Sigmoid colon (tissue), 4 donors: ENCODE measurements at regions not wholly inside any gene's neighbourhood (a gene's known extent, or its start where the extent isn't known, plus 50 kb on each side); places are given as distances from the start of the nearest gene placed in this dataset.

Experiments used
- EP300 ChIP-seq, 4 donors: sonication (generic); formaldehyde crosslinking; IDR thresholded peaks; one replicate each; pipeline ENCODE4 v1.6.1; 2017; ENCODE audit warnings: antibody characterized with exemption in 4 of 4
- POLR2AphosphoS5 ChIP-seq, 4 donors: sonication (generic); formaldehyde crosslinking; IDR thresholded peaks; one replicate each; pipeline ENCODE4 v1.6.1; 2017; ENCODE audit warnings: antibody characterized with exemption in 4 of 4
- TF ChIP-seq, protein P1 (sequence below), 4 experiments: fragments of 450-650 bp in 3 of 4; fragments of 200-600 bp in 1 of 4; IDR thresholded peaks; one replicate each; pipeline ENCODE4 v1.5.1; 2016 to 2019; ENCODE audit warnings: antibody characterized with exemption in 4 of 4, mild to moderate bottlenecking in 3 of 4, moderate library complexity in 2 of 4

DNA sequence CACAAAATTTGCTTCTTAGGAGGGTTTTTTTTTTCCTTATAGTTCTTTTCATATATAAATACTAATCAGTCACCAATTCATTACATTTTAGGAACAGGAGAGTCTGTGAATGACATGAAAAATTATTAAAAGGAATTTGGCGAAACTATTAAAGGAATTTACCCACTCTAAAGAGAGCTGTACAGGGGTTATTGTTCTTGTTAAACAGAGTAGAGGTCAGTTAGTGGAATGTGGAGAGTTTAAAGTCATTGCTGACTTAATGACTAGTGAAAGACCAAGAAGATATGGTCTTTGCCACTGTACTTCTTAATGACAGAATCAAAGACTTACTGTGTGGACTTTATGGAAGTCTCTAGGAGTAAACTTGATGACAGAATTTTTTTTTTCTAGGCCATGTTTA, 333.6 kb upstream of the C2CD4B start:
- TF ChIP-seq EP300 (IDR thresholded peaks at IDR 0.05) (no peak), POLR2AphosphoS5 (IDR thresholded peaks at IDR 0.05) (no peak)
- TF ChIP-seq, protein P1, sequence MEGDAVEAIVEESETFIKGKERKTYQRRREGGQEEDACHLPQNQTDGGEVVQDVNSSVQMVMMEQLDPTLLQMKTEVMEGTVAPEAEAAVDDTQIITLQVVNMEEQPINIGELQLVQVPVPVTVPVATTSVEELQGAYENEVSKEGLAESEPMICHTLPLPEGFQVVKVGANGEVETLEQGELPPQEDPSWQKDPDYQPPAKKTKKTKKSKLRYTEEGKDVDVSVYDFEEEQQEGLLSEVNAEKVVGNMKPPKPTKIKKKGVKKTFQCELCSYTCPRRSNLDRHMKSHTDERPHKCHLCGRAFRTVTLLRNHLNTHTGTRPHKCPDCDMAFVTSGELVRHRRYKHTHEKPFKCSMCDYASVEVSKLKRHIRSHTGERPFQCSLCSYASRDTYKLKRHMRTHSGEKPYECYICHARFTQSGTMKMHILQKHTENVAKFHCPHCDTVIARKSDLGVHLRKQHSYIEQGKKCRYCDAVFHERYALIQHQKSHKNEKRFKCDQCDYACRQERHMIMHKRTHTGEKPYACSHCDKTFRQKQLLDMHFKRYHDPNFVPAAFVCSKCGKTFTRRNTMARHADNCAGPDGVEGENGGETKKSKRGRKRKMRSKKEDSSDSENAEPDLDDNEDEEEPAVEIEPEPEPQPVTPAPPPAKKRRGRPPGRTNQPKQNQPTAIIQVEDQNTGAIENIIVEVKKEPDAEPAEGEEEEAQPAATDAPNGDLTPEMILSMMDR (IDR thresholded peaks at IDR 0.05): no peak
